Spleen (tissue), 11 donors: ENCODE measurements at regions not wholly inside any gene's neighbourhood (a gene's known extent, or its start where the extent isn't known, plus 50 kb on each side); places are given as distances from the start of the nearest gene placed in this dataset.

Source experiments
- DNase-seq: peaks from one replicate; pipeline ENCODE4 v3.0.0-alpha.2; 2020
- H3K27ac ChIP-seq, 8 donors: fragments of 200-600 bp; sonication (generic) in 7 of 8; 1 replicate in 4 of 8; 2 replicates in 4 of 8; pipeline versions ENCODE4 v1.5.0 to v1.8.0; 2016 to 2021; ENCODE audit warnings: inconsistent platforms in 4 of 8, mild to moderate bottlenecking in 4 of 8, moderate library complexity in 1 of 8
- H3K27me3 ChIP-seq, 7 donors: fragments of 200-600 bp; sonication (generic) in 6 of 7; replicated peaks in 1 of 7; 1 replicate in 4 of 7; 2 replicates in 3 of 7; pipeline versions ENCODE4 v1.5.0 to v1.8.0; 2016 to 2021; ENCODE audit warnings: inconsistent platforms in 3 of 7, mild to moderate bottlenecking in 1 of 7
- H3K36me3 ChIP-seq, 6 donors: fragments of 200-600 bp; sonication (generic) in 5 of 6; 1 replicate in 4 of 6; 2 replicates in 2 of 6; pipeline versions ENCODE4 v1.5.0 to v1.8.0; 2016 to 2021; ENCODE audit warnings: inconsistent platforms in 2 of 6
- H3K4me1 ChIP-seq, 6 donors: fragments of 200-600 bp; sonication (generic) in 5 of 6; 1 replicate in 3 of 6; 2 replicates in 3 of 6; pipeline versions ENCODE4 v1.5.0 to v1.8.0; 2016 to 2021; ENCODE audit warnings: inconsistent platforms in 3 of 6
- H3K4me3 ChIP-seq, 8 donors: fragments of 200-600 bp; sonication (generic) in 7 of 8; 1 replicate in 4 of 8; 2 replicates in 4 of 8; pipeline versions ENCODE4 v1.5.0 to v1.8.0; 2016 to 2021; ENCODE audit warnings: inconsistent platforms in 4 of 8, mild to moderate bottlenecking in 4 of 8, moderate library complexity in 2 of 8
- H3K9me3 ChIP-seq, 8 donors: fragments of 200-600 bp; sonication (generic) in 7 of 8; 1 replicate in 4 of 8; 2 replicates in 4 of 8; pipeline versions ENCODE4 v1.5.0 to v1.8.0; 2016 to 2021; ENCODE audit warnings: inconsistent platforms in 4 of 8
- POLR2A ChIP-seq, 3 donors: fragments of 450-650 bp; IDR thresholded peaks; one replicate each; pipeline ENCODE4 v1.5.1; 2017; ENCODE audit warnings: antibody characterized with exemption in 3 of 3, mild to moderate bottlenecking in 1 of 3
- POLR2AphosphoS5 ChIP-seq, 3 donors: sonication (generic); formaldehyde crosslinking; IDR thresholded peaks; one replicate each; pipeline ENCODE4 v1.5.1; 2017; ENCODE audit warnings: antibody characterized with exemption in 3 of 3
- WGBS, 5 donors: extraction: QIAGEN DNeasy Blood & Tissue Kit in 3 of 5; methylation state at CpG; one replicate each; pipeline versions ENCODE4 v1.1.5 to v1.1.7; 2013 to 2018; 5-methylcytosine and 5-hydroxymethylcytosine counted together
- intact Hi-C: fragments of 100-400 bp; cut with DNase I; formaldehyde crosslinking; loops from one replicate; pipeline ENCODE4 v1.15.0; 2023; ENCODE audit warnings: low total_unique reads
- TF ChIP-seq, protein P1 (sequence below), 11 experiments: fragments of 200-600 bp in 7 of 11; fragments of 450-650 bp in 4 of 11; sonication (generic) in 4 of 11; IDR thresholded peaks in 8 of 11; conservative IDR thresholded peaks in 3 of 11; 1 replicate in 7 of 11; 2 replicates in 4 of 11; pipeline versions ENCODE4 v1.4.0 to v1.8.0; 2016 to 2021; ENCODE audit warnings: antibody characterized with exemption in 11 of 11, inconsistent platforms in 4 of 11, mild to moderate bottlenecking in 1 of 11
- donor health status: healthy with polysubstance abuse.
- donor health status: DM: no; HTN: no; CAD: no; lungs with moderate emphysema.
- donor health status: DM: no; HTN: no; CAD: no.
- donor health status: Bipolar disorder and iron deficiency.
- donor health status: healthy.
- donor health status: DM: no; HTN: no; CAD: no.
- donor health status: DM: yes; HTN: yes; CAD: no.

DNA sequence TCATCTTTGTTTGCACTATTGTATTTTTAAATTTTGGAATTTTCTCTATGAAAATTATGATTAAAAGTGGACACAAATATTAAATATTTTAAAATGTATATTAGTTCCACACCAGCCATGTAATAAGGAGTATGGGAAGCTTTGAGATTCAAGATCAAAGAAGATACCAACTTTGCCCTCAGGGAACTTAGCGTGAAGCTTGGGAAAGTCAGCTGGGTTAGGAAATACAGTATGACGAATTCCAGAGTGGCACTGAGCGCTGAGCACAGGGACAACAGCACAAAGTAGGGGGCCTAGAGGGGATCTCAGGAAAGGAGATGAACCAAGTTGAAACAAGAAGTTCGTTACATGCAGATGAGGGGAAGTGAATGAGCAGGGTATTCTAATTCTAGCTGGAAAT is 76.9 kb upstream of the SHISA2 start:
- Histone ChIP-seq H3K9me3 (no peaks in the 10 kb centered on the region), H3K27ac (no peak overlapping the region), H3K4me3 (no peak overlapping the region), H3K27me3 (no peaks in the 10 kb centered on the region), H3K4me1 (no peaks in the 10 kb centered on the region), H3K36me3 (no peaks in the 10 kb centered on the region)
- intact Hi-C loops: no loop called here
- WGBS, 5 donors: 73 to 91% (median 84%) methylated on average over 4 of the region's 4 CpGs
- DNase-seq: no peak
- TF ChIP-seq POLR2AphosphoS5 (IDR thresholded peaks at IDR 0.05): no peak
- no peak for TF ChIP-seq POLR2A (IDR thresholded peaks at IDR 0.05)
- TF ChIP-seq, protein P1, sequence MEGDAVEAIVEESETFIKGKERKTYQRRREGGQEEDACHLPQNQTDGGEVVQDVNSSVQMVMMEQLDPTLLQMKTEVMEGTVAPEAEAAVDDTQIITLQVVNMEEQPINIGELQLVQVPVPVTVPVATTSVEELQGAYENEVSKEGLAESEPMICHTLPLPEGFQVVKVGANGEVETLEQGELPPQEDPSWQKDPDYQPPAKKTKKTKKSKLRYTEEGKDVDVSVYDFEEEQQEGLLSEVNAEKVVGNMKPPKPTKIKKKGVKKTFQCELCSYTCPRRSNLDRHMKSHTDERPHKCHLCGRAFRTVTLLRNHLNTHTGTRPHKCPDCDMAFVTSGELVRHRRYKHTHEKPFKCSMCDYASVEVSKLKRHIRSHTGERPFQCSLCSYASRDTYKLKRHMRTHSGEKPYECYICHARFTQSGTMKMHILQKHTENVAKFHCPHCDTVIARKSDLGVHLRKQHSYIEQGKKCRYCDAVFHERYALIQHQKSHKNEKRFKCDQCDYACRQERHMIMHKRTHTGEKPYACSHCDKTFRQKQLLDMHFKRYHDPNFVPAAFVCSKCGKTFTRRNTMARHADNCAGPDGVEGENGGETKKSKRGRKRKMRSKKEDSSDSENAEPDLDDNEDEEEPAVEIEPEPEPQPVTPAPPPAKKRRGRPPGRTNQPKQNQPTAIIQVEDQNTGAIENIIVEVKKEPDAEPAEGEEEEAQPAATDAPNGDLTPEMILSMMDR (IDR thresholded peaks at IDR 0.05 in 8 of 11, conservative IDR thresholded peaks at IDR 0.05 in 3 of 11): no peak

DNA sequence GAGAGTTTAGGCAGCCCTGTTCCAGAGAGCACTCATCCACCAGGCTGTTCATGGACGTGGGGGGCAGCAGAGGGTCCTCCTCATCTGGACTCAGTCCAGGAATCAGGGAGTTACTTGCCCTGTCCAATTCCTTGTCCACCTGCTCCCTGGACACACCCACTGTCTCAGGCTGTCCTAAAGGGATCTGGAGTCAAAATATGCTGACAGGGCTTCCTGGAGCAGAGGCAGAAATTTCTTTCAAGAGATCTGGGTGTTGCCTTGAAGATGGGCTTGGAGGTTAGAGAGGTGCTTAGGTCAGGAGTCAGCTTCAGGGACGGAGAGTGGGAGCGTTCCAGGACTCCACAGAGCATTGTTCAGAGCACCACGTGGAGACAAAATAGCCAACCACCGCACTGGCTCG is 65.8 kb upstream of the SHISA2 start:
- Histone ChIP-seq H3K36me3 (no peaks in the 10 kb centered on the region), H3K27me3 (peaks cover 0 to 21% (median 0%) of the 10 kb centered on the region in 7 donors), H3K4me1 (no peaks in the 10 kb centered on the region), H3K4me3 (no peak overlapping the region), H3K9me3 (no peaks in the 10 kb centered on the region), H3K27ac (no peak overlapping the region)
- no peak for DNase-seq
- TF ChIP-seq, protein P1 (IDR thresholded peaks at IDR 0.05 in 8 of 11, conservative IDR thresholded peaks at IDR 0.05 in 3 of 11): no peak
- no peak for TF ChIP-seq POLR2AphosphoS5 (IDR thresholded peaks at IDR 0.05)
- WGBS, 5 donors: 68 to 82% (median 78%) methylated on average over 6 of the region's 6 CpGs
- intact Hi-C loops: no loop called here

DNA sequence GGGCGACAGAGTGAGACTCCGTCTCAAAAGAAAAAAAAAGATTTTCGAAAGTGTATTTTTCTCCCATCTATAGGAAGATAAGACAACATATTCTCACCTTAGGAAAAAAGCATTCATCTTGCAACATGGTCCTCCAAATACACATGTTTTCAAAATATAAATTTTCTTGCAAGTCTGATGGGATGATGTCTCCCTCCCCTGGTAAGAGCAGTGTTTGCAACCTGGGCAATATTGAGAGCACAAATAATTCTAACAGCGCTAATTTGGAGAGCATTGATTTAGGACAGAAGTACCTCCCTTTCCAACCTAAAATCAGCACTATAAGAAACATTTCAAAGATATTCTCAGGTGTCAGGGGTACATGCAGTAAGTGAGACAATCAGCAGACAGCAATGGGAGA is 61.0 kb upstream of the SHISA2 start:
- Histone ChIP-seq H3K9me3 (no peaks in the 10 kb centered on the region), H3K27me3 (peaks cover 0 to 19% (median 0%) of the 10 kb centered on the region in 7 donors), H3K4me3 (no peak overlapping the region), H3K27ac (no peak overlapping the region), H3K4me1 (no peaks in the 10 kb centered on the region), H3K36me3 (no peaks in the 10 kb centered on the region)
- no peak for TF ChIP-seq POLR2A (IDR thresholded peaks at IDR 0.05)
- no peak for TF ChIP-seq POLR2AphosphoS5 (IDR thresholded peaks at IDR 0.05)
- TF ChIP-seq, protein P1 (IDR thresholded peaks at IDR 0.05 in 8 of 11, conservative IDR thresholded peaks at IDR 0.05 in 3 of 11): no peak
- intact Hi-C loops: no loop called here
- WGBS, 5 donors: 83 to 90% (median 89%) methylated on average over 4 of the region's 4 CpGs
- no peak for DNase-seq

DNA sequence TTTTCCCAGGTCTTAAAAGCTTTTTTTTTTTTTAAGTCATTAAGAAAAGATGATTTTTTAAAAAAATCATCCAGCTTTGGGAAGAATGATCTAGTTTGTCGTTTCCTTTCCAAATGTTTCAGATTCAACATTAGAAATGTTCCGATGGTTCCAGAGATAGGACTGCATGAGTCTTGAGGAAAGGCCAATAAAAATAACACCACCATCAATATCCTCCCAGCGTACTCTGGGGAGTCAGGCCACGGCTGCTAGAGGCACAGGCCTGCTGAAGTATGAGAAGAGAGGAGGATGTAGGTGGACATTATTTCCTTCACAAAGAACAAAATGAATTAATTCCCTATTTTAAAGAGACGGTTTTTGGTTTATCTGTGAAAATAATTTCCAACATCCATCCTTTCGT is 60.0 kb upstream of the SHISA2 start:
- Histone ChIP-seq H3K9me3 (no peaks in the 10 kb centered on the region), H3K27me3 (peaks cover 0 to 10% (median 0%) of the 10 kb centered on the region in 7 donors), H3K36me3 (no peaks in the 10 kb centered on the region), H3K4me1 (no peaks in the 10 kb centered on the region), H3K27ac (no peak overlapping the region), H3K4me3 (no peak overlapping the region)
- WGBS, 5 donors: 79 to 92% (median 86%) methylated on average over 6 of the region's 6 CpGs
- intact Hi-C loops: no loop called here
- DNase-seq: no peak
- TF ChIP-seq, protein P1 (IDR thresholded peaks at IDR 0.05 in 8 of 11, conservative IDR thresholded peaks at IDR 0.05 in 3 of 11): no peak
- TF ChIP-seq POLR2AphosphoS5 (IDR thresholded peaks at IDR 0.05): no peak
- no peak for TF ChIP-seq POLR2A (IDR thresholded peaks at IDR 0.05)
